ENCODE measurements at regions not wholly inside any gene's neighbourhood (a gene's known extent, or its start where the extent isn't known, plus 50 kb on each side); places are given as distances from the start of the nearest gene placed in this dataset.

GRCh38 chr2:52961403-52961802, 806.2 kb upstream of the CHAC2 start:
- H3K4me3 ChIP-seq (ENCODE audit: low read depth, low read length) = no peak overlapping the region
- DNase-seq (ENCODE audit: low read depth, low spot score) = no peak
- in situ Hi-C loops (cut with HindIII; ENCODE audit: low sequenced_read_pairs) = no loop called here
- TF ChIP-seq CTCF (IDR thresholded peaks at IDR 0.05; ENCODE audit: low read depth, low read length) = no peak

- DNase-seq (ENCODE audit: low read depth, low spot score) = no peak
- no peak for TF ChIP-seq CTCF (IDR thresholded peaks at IDR 0.05; ENCODE audit: low read depth, low read length)
- in situ Hi-C loops (cut with HindIII; ENCODE audit: low sequenced_read_pairs) = no loop called here
- H3K4me3 ChIP-seq (ENCODE audit: low read depth, low read length) = no peak overlapping the region
Observed at GRCh38 chr2:52960881-52961280, 806.7 kb upstream of the CHAC2 start.

GRCh38 chr2:52959801-52960200, 807.8 kb upstream of the CHAC2 start:
- no peak overlapping the region for H3K4me3 ChIP-seq (ENCODE audit: low read depth, low read length)
- in situ Hi-C loops (cut with HindIII; ENCODE audit: low sequenced_read_pairs) = no loop called here
- no peak for DNase-seq (ENCODE audit: low read depth, low spot score)
- TF ChIP-seq CTCF (IDR thresholded peaks at IDR 0.05; ENCODE audit: low read depth, low read length) = no peak

- TF ChIP-seq CTCF (IDR thresholded peaks at IDR 0.05; ENCODE audit: low read depth, low read length) = no peak
- in situ Hi-C loops (cut with HindIII; ENCODE audit: low sequenced_read_pairs) = no loop called here
- DNase-seq (ENCODE audit: low read depth, low spot score) = no peak
- H3K4me3 ChIP-seq (ENCODE audit: low read depth, low read length) = no peak overlapping the region
Observed at GRCh38 chr2:52956766-52957165, 810.8 kb upstream of the CHAC2 start.

- in situ Hi-C loops (cut with HindIII; ENCODE audit: low sequenced_read_pairs) = no loop called here
- no peak for TF ChIP-seq CTCF (IDR thresholded peaks at IDR 0.05; ENCODE audit: low read depth, low read length)
- H3K4me3 ChIP-seq (ENCODE audit: low read depth, low read length) = no peak overlapping the region
- no peak for DNase-seq (ENCODE audit: low read depth, low spot score)
Observed at GRCh38 chr2:52956118-52956517, 811.5 kb upstream of the CHAC2 start.

- H3K4me3 ChIP-seq (ENCODE audit: low read depth, low read length) = no peak overlapping the region
- DNase-seq (ENCODE audit: low read depth, low spot score) = no peak
- in situ Hi-C loops (cut with HindIII; ENCODE audit: low sequenced_read_pairs) = no loop called here
- no peak for TF ChIP-seq CTCF (IDR thresholded peaks at IDR 0.05; ENCODE audit: low read depth, low read length)
Observed at GRCh38 chr2:52955079-52955478, 812.5 kb upstream of the CHAC2 start.

GRCh38 chr2:52940101-52940500, 827.5 kb upstream of the CHAC2 start:
- no peak overlapping the region for H3K4me3 ChIP-seq (ENCODE audit: low read depth, low read length)
- no peak for DNase-seq (ENCODE audit: low read depth, low spot score)
- in situ Hi-C loops (cut with HindIII; ENCODE audit: low sequenced_read_pairs) = no loop called here
- TF ChIP-seq CTCF (IDR thresholded peaks at IDR 0.05; ENCODE audit: low read depth, low read length) = no peak
